ENCODE measurements at regions not wholly inside any gene's neighbourhood (a gene's known extent, or its start where the extent isn't known, plus 50 kb on each side); places are given as distances from the start of the nearest gene placed in this dataset.

DNA sequence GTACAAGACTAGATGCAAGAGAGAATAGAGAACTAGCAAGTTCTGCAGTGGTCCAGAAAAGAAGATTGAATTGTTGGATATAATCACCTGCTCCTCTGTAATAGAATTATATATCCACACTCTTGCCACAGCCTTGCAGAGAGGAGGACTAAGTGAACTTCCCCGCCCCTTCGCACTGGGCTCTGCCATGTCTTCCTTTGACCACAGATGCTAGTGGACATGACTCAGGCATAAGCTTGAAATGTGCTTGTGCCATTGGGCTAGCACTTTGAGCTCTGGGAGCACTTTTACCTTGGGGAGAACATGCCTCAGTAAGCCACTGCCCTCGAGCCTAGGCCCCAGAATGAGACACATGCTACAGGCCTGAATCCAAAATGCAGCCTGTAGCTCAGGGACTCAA is 113.5 kb upstream of the RASA1 start:
- TF ChIP-seq, protein P1, sequence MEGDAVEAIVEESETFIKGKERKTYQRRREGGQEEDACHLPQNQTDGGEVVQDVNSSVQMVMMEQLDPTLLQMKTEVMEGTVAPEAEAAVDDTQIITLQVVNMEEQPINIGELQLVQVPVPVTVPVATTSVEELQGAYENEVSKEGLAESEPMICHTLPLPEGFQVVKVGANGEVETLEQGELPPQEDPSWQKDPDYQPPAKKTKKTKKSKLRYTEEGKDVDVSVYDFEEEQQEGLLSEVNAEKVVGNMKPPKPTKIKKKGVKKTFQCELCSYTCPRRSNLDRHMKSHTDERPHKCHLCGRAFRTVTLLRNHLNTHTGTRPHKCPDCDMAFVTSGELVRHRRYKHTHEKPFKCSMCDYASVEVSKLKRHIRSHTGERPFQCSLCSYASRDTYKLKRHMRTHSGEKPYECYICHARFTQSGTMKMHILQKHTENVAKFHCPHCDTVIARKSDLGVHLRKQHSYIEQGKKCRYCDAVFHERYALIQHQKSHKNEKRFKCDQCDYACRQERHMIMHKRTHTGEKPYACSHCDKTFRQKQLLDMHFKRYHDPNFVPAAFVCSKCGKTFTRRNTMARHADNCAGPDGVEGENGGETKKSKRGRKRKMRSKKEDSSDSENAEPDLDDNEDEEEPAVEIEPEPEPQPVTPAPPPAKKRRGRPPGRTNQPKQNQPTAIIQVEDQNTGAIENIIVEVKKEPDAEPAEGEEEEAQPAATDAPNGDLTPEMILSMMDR (IDR thresholded peaks at IDR 0.05; ENCODE audit: insufficient read depth, low read depth, low read length): no peak
- no peak for DNase-seq (ENCODE audit: low read depth)
- no peak overlapping the region for H3K4me3 ChIP-seq (ENCODE audit: low read depth, low read length)

DNA sequence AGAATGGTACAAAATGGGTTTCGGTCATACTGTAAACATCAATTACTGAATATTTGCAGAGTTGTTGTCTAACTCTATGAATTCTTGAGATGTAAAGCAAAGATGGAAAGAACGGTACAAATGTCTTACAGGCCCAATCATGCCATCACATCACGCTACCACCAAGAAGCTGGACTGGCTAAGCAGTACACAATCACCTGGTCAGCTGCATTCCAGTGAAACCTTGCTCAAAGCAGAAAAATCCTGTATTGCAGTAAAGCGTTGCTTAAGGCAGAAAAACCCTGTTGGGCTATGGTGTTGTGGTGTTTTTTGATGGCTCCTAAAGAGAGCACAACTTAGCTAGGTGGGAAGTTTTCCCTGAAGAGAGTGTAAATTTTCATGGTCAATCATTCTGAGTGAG is 112.6 kb upstream of the RASA1 start:
- DNase-seq (ENCODE audit: low read depth): no peak
- H3K4me3 ChIP-seq (ENCODE audit: low read depth, low read length): no peak overlapping the region
- TF ChIP-seq, protein P1 (IDR thresholded peaks at IDR 0.05; ENCODE audit: insufficient read depth, low read depth, low read length): no peak

DNA sequence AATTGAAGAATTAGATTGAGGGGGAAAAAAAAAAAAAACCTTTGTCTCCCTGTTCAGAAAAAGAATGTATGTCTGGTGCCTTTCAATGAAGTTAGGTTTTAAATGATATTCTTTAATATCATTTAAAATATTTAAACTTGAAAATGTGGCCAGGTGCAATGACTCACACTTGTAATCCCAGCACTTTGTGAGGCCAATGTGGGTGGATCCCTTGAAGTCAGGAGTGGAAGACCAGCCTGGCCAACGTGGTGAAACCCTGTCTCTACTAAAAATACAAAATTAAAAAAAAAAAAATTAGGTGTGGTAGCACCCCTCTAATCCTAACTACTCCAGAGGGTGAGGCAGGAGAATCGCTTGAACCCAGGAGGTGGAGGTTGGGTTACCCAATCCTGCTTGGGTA is 111.1 kb upstream of the RASA1 start:
- TF ChIP-seq, protein P1 (IDR thresholded peaks at IDR 0.05; ENCODE audit: insufficient read depth, low read depth, low read length): no peak
- H3K4me3 ChIP-seq (ENCODE audit: low read depth, low read length): no peak overlapping the region
- no peak for DNase-seq (ENCODE audit: low read depth)

DNA sequence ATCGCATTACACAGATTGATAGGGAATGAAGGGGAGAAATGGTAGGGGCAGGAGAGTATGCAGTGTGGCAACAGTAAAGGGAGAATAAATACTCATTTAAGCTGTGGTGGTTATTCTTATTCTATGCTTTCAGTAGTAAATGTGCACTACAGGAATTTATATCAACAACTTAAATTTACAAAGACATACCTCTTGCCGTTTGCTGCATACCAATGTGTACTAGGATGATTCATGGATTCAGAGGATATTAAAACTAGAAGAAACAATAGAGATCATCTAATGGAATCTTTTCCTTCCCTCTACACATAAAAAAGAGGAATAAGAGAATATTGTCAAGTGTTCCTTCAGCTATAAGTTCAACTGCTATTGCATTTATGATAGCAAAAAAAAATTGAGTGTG is 103.3 kb upstream of the RASA1 start:
- no peak overlapping the region for H3K4me3 ChIP-seq (ENCODE audit: low read depth, low read length)
- no peak for DNase-seq (ENCODE audit: low read depth)
- TF ChIP-seq, protein P1 (IDR thresholded peaks at IDR 0.05; ENCODE audit: insufficient read depth, low read depth, low read length): no peak

DNA sequence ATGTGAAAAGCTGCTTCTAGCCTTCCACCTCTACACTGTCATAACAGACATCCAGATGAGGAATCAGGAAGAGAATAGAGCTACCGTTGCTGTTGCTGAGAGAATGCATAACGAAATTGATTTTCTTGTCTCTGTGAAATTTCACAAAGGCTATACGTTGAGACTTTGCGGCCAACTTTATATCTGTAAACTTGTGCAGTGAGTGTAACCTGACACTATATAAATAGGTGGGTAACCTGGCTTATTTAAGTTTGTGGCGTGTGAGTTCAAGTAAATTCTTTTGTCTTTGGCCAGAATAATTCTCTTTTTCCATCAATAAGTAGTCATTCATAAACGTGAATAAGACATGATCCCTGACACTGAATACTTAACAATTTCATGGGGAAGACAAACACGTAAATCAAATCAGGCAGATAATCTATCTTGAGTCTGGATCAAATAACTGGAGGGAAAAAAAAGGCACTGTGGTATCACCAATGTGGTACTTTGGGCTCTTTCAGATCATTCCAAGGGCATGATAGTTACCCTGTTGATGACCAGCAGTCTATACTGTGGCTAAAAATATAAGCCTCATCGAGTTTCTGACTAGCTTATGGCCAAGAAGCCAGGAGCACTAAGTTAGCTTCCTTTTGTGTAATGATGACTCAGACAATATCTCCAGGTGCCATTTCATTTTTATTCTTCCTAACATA is 98.2 kb upstream of the RASA1 start:
- H3K4me3 ChIP-seq (ENCODE audit: low read depth, low read length): no peak overlapping the region
- no peak for DNase-seq (ENCODE audit: low read depth)
- TF ChIP-seq, protein P1 (IDR thresholded peaks at IDR 0.05; ENCODE audit: insufficient read depth, low read depth, low read length): no peak

DNA sequence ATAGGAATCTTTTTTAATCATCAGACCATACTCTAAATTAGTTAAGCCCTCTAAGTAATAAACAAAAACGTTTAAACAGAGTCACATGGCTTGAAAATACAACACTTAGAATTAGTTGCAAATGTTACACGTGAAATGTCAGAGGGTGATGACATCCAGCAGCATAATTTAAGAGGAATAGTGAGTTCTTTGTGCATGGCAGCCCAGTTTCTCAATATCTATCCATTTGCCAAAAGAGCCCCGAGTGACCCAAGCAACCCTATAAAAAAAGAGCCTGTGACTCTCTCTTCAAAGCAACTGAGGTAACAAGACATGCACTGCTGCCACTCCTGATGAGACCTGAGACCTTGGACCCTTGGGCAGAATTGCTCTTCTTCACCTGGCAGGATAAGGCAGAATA is 96.9 kb upstream of the RASA1 start:
- no peak overlapping the region for H3K4me3 ChIP-seq (ENCODE audit: low read depth, low read length)
- TF ChIP-seq, protein P1 (IDR thresholded peaks at IDR 0.05; ENCODE audit: insufficient read depth, low read depth, low read length): no peak
- no peak for DNase-seq (ENCODE audit: low read depth)

DNA sequence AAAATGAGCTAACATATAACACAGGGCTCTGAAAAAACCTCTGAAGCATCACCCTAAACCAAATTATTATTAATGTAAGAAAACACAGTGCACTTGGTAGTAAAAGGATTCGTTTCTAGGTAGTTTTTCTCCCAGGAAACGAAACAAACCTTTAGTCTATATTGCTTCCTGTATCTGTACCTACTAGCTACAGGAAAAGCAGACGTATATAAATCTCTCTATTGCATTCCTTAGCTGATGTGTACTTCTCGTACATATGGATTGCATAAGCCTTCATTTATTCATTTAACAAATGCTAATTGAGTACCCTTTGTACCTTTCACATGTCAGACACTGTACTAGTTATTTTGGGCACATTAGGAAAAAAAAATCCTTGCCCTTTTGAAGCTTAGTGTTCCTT is 85.0 kb upstream of the RASA1 start:
- TF ChIP-seq, protein P1 (IDR thresholded peaks at IDR 0.05; ENCODE audit: insufficient read depth, low read depth, low read length): no peak
- no peak for DNase-seq (ENCODE audit: low read depth)
- no peak overlapping the region for H3K4me3 ChIP-seq (ENCODE audit: low read depth, low read length)

Data from fibroblast of villous mesenchyme (primary cell).